SHP77 treated with DMSO at 0.1 percent for 48 hours (cell line): ENCODE measurements at regions not wholly inside any gene's neighbourhood (a gene's known extent, or its start where the extent isn't known, plus 50 kb on each side); places are given as distances from the start of the nearest gene placed in this dataset.
"Not testable (repeated sequence)": the region's sequence is repeated elsewhere in the genome, so short reads cannot be mapped to it uniquely, and the experiment has no call there.

Experiments used
- DNase-seq: peaks from one replicate; lab custom pipeline; 2025; lab: John Stamatoyannopoulos, UW

GRCh38 chr16:88185976-88186888, 196.5 kb upstream of the ZNF469 start:
- not testable (repeated sequence) for DNase-seq

GRCh38 chr16:88186889-88187870, 195.6 kb upstream of the ZNF469 start:
- DNase-seq, result not testable (repeated sequence)

GRCh38 chr16:88188171-88188895, 194.4 kb upstream of the ZNF469 start:
- DNase-seq, result not testable (repeated sequence)

GRCh38 chr16:88190592-88191095, 192.1 kb upstream of the ZNF469 start:
- DNase-seq, result not testable (repeated sequence)

- not testable (repeated sequence) for DNase-seq
Measured at GRCh38 chr16:88191168-88191567, 191.6 kb upstream of the ZNF469 start.

- DNase-seq, result no peak
Measured at GRCh38 chr16:88192601-88193000, 190.2 kb upstream of the ZNF469 start.

GRCh38 chr16:88193706-88194396, 188.9 kb upstream of the ZNF469 start:
- DNase-seq, result peak; percentile 70

GRCh38 chr16:88194397-88195268, 188.1 kb upstream of the ZNF469 start:
- DNase-seq, result peak; percentile 70

- DNase-seq, result no peak
Measured at GRCh38 chr16:88195269-88195705, 187.5 kb upstream of the ZNF469 start.

GRCh38 chr16:88195911-88196465, 186.8 kb upstream of the ZNF469 start:
- no peak for DNase-seq

- no peak for DNase-seq
Measured at GRCh38 chr16:88196471-88197400, 186.0 kb upstream of the ZNF469 start.

- no peak for DNase-seq
Measured at GRCh38 chr16:88197481-88198456, 185.0 kb upstream of the ZNF469 start.

- DNase-seq, result not testable (repeated sequence)
Measured at GRCh38 chr16:88198457-88199295, 184.1 kb upstream of the ZNF469 start.

GRCh38 chr16:88199296-88200153, 183.2 kb upstream of the ZNF469 start:
- DNase-seq, result not testable (repeated sequence)
